GM12878 (cell line): ENCODE measurements at regions not wholly inside any gene's neighbourhood (a gene's known extent, or its start where the extent isn't known, plus 50 kb on each side); places are given as distances from the start of the nearest gene placed in this dataset.

Source experiments
- ATF3 ChIP-seq: IDR thresholded peaks from 2 replicates; pipeline ENCODE4 v1.6.1; 2011; ENCODE audit warnings: low read depth, mild to moderate bottlenecking, low read length, moderate library complexity, borderline replicate concordance; ENCODE audit errors: extremely low read depth
- BRCA1 ChIP-seq: IDR thresholded peaks from 2 replicates; pipeline ENCODE4 v1.6.1; 2011; ENCODE audit warnings: low read depth, low read length, improper control_type of control experiment
- CTCF ChIP-seq, 3 experiments: IDR thresholded peaks in 2 of 3; conservative IDR thresholded peaks in 1 of 3; 2 replicates each; pipeline ENCODE4 v1.5.1; 2011; ENCODE audit warnings: low read depth in 3 of 3, low read length in 3 of 3, mild to moderate bottlenecking in 3 of 3, control low read depth in 2 of 3, moderate library complexity in 2 of 3, inconsistent platforms in 1 of 3, mixed read lengths in 1 of 3; ENCODE audit not compliant: control insufficient read depth in 2 of 3, insufficient read depth in 1 of 3; ENCODE audit errors: extremely low read depth in 1 of 3
- ELK1 ChIP-seq: IDR thresholded peaks from 2 replicates; pipeline ENCODE4 v1.6.1; 2012; ENCODE audit warnings: low read depth, low read length, improper control_type of control experiment
- EZH2 ChIP-seq: IDR thresholded peaks from 2 replicates; pipeline ENCODE4 v1.6.1; 2012; ENCODE audit warnings: low read depth, mild to moderate bottlenecking, control low read depth, inconsistent platforms, low read length, borderline replicate concordance; ENCODE audit not compliant: control insufficient read depth
- PBX3 ChIP-seq: IDR thresholded peaks from 2 replicates; pipeline ENCODE4 v1.6.1; 2011; ENCODE audit warnings: mild to moderate bottlenecking, low read depth, low read length, moderate library complexity; ENCODE audit not compliant: insufficient replicate concordance
- POLR2A ChIP-seq: IDR thresholded peaks from 2 replicates; pipeline ENCODE4 v1.6.1; 2011; ENCODE audit warnings: low read depth, mild to moderate bottlenecking, low read length
- POLR2AphosphoS5 ChIP-seq: IDR thresholded peaks from 2 replicates; pipeline ENCODE4 v1.6.1; 2011; ENCODE audit warnings: mild to moderate bottlenecking, low read length, inconsistent platforms
- RAD21 ChIP-seq: IDR thresholded peaks from 2 replicates; pipeline ENCODE4 v1.6.1; 2011; ENCODE audit warnings: mild to moderate bottlenecking, low read depth, low read length, moderate library complexity; ENCODE audit not compliant: insufficient read depth
- SMC3 ChIP-seq: IDR thresholded peaks from 2 replicates; pipeline ENCODE4 v1.6.1; 2011; ENCODE audit warnings: low read length, improper control_type of control experiment, borderline replicate concordance
- SUZ12 ChIP-seq: fragments of 200-600 bp; sonication (generic); IDR thresholded peaks from one replicate; pipeline ENCODE4 v1.6.1; 2018; ENCODE audit warnings: antibody characterized with exemption, mild to moderate bottlenecking; ENCODE audit not compliant: unreplicated experiment
- TCF3 ChIP-seq: IDR thresholded peaks from 2 replicates; pipeline ENCODE4 v1.6.1; 2012; ENCODE audit warnings: low read depth, mild to moderate bottlenecking, low read length, borderline replicate concordance; ENCODE audit not compliant: insufficient read depth
- USF2 ChIP-seq: IDR thresholded peaks from 2 replicates; pipeline ENCODE4 v1.6.1; 2011; ENCODE audit warnings: low read depth, low read length, improper control_type of control experiment, borderline replicate concordance
- YY1 ChIP-seq: IDR thresholded peaks from 2 replicates; pipeline ENCODE4 v1.6.1; 2011; ENCODE audit warnings: low read depth, mild to moderate bottlenecking, low read length

- TF ChIP-seq CTCF (IDR thresholded peaks at IDR 0.05 in 2 of 3, conservative IDR thresholded peaks at IDR 0.05 in 1 of 3; ENCODE audit: control insufficient read depth in 2 of 3, extremely low read depth in 1 of 3, insufficient read depth in 1 of 3, low read depth in 3 of 3, low read length in 3 of 3): no peak
- no peak for TF ChIP-seq ELK1
- TF ChIP-seq USF2: no peak
- no peak for TF ChIP-seq BRCA1
- no peak for TF ChIP-seq POLR2A
- no peak for TF ChIP-seq ATF3
- TF ChIP-seq EZH2: no peak
- TF ChIP-seq YY1: no peak
- TF ChIP-seq SUZ12: no peak
- no peak for TF ChIP-seq POLR2AphosphoS5
- TF ChIP-seq PBX3: no peak
- no peak for TF ChIP-seq SMC3
- no peak for TF ChIP-seq TCF3
- TF ChIP-seq RAD21: no peak
Observed at GRCh38 chr1:209503196-209503595, 80.3 kb upstream of the CAMK1G start.
